WTC11 (cell line): ENCODE measurements at regions not wholly inside any gene's neighbourhood (a gene's known extent, or its start where the extent isn't known, plus 50 kb on each side); places are given as distances from the start of the nearest gene placed in this dataset.

Source experiments
- ATAC-seq: fragments of 200-7000 bp; cut with Tn5 transposase; 2 replicates; pipeline ENCODE4 v1.10.0; 2021; ENCODE audit warnings: mild to moderate bottlenecking, moderate library complexity
- CTCF ChIA-PET: fragments of 300-600 bp; sonication (Branson Sonifier 250); formaldehyde crosslinking; loops from one replicate; lab custom pipeline; 2021; ENCODE audit warnings: antibody characterized with exemption; lab: Charles Lee
- POLR2A ChIA-PET: fragments of 350-600 bp; sonication (Branson Sonifier 250); formaldehyde crosslinking; loops from one replicate; lab custom pipeline; 2021; ENCODE audit warnings: antibody characterized with exemption; lab: Charles Lee
- DNase-seq: peaks from one replicate; pipeline ENCODE4 v3.0.0; 2021; ENCODE audit warnings: low spot score
- H3K27ac Mint-ChIP-seq: 2 replicates; pipeline ENCODE4 v1.8.0; 2021; ENCODE audit warnings: mixed read lengths
- H3K27me3 Mint-ChIP-seq: 2 replicates; pipeline ENCODE4 v1.8.0; 2021; ENCODE audit warnings: low read depth, mild to moderate bottlenecking, moderate library complexity, mixed read lengths
- H3K36me3 Mint-ChIP-seq: 2 replicates; pipeline ENCODE4 v1.8.0; 2021; ENCODE audit warnings: mixed read lengths
- H3K4me1 Mint-ChIP-seq: 2 replicates; pipeline ENCODE4 v1.8.0; 2022; ENCODE audit warnings: mixed read lengths
- H3K4me3 Mint-ChIP-seq: 2 replicates; pipeline ENCODE4 v1.8.0; 2021; ENCODE audit warnings: mild to moderate bottlenecking, moderate library complexity, mixed read lengths
- H3K9me3 Mint-ChIP-seq: 2 replicates; pipeline ENCODE4 v1.8.0; 2021; ENCODE audit warnings: mixed read lengths
- ATF2 ChIP-seq: sonication (generic); formaldehyde crosslinking; IDR thresholded peaks from 2 replicates; pipeline ENCODE4 v1.8.1; 2022; ENCODE audit warnings: low read depth, missing genetic modification reagents, borderline replicate concordance
- ATF3 ChIP-seq: sonication (generic); formaldehyde crosslinking; conservative IDR thresholded peaks from 2 replicates; pipeline ENCODE4 v1.8.1; 2022; ENCODE audit warnings: mild to moderate bottlenecking, missing genetic modification reagents
- CTCF ChIP-seq: fragments of 200-600 bp; IDR thresholded peaks from 2 replicates; pipeline ENCODE4 v1.8.0; 2022; ENCODE audit warnings: antibody characterized with exemption
- E2F5 ChIP-seq: sonication (generic); formaldehyde crosslinking; IDR thresholded peaks from 2 replicates; pipeline ENCODE4 v1.8.1; 2022; ENCODE audit warnings: mild to moderate bottlenecking, moderate library complexity, missing genetic modification reagents
- ERG ChIP-seq: fragments of 250-450 bp; sonication (Bioruptor Pico); IDR thresholded peaks from 2 replicates; pipeline ENCODE4 v1.8.0; 2021; ENCODE audit warnings: mild to moderate bottlenecking
- FOXJ3 ChIP-seq: sonication (generic); formaldehyde crosslinking; IDR thresholded peaks from 2 replicates; pipeline ENCODE4 v1.9.0; 2021; ENCODE audit warnings: missing genetic modification reagents, mild to moderate bottlenecking, borderline replicate concordance
- FOXP1 ChIP-seq: sonication (generic); formaldehyde crosslinking; IDR thresholded peaks from 2 replicates; pipeline ENCODE4 v1.8.0; 2022; ENCODE audit warnings: missing genetic modification reagents, mild to moderate bottlenecking, moderate library complexity, borderline replicate concordance
- FOXP4 ChIP-seq: sonication (generic); formaldehyde crosslinking; IDR thresholded peaks from 2 replicates; pipeline ENCODE4 v1.8.0; 2022; ENCODE audit warnings: mild to moderate bottlenecking, missing genetic modification reagents
- GRHL2 ChIP-seq: fragments of 250-450 bp; sonication (Bioruptor Pico); IDR thresholded peaks from 2 replicates; pipeline ENCODE4 v1.8.0; 2022; ENCODE audit warnings: mild to moderate bottlenecking, moderate library complexity; ENCODE audit not compliant: insufficient replicate concordance, severe bottlenecking
- IRF1 ChIP-seq: sonication (generic); formaldehyde crosslinking; IDR thresholded peaks from 2 replicates; pipeline ENCODE4 v1.8.0; 2023; ENCODE audit warnings: missing genetic modification reagents
- JAZF1 ChIP-seq: fragments of 250-450 bp; sonication (Bioruptor Pico); IDR thresholded peaks from 2 replicates; pipeline ENCODE4 v1.9.0; 2021; ENCODE audit warnings: moderate library complexity, mild to moderate bottlenecking, inconsistent platforms
- RORB ChIP-seq: fragments of 250-450 bp; sonication (Bioruptor Pico); IDR thresholded peaks from 2 replicates; pipeline ENCODE4 v1.9.0; 2021; ENCODE audit warnings: mild to moderate bottlenecking
- TP53 ChIP-seq: sonication (generic); formaldehyde crosslinking; IDR thresholded peaks from 2 replicates; pipeline ENCODE4 v1.8.1; 2023; ENCODE audit warnings: mild to moderate bottlenecking, missing genetic modification reagents
- ZNF138 ChIP-seq: sonication (generic); formaldehyde crosslinking; conservative IDR thresholded peaks from 2 replicates; pipeline ENCODE4 v1.8.1; 2022; ENCODE audit warnings: mild to moderate bottlenecking, moderate library complexity, missing genetic modification reagents
- ZNF232 ChIP-seq: sonication (generic); formaldehyde crosslinking; IDR thresholded peaks from 2 replicates; pipeline ENCODE4 v1.8.0; 2022; ENCODE audit warnings: mild to moderate bottlenecking, missing genetic modification reagents
- ZNF532 ChIP-seq: fragments of 250-450 bp; sonication (Bioruptor Pico); IDR thresholded peaks from 2 replicates; pipeline ENCODE4 v1.9.0; 2021; ENCODE audit warnings: mild to moderate bottlenecking, borderline replicate concordance

- TF ChIP-seq ZNF232 (CRISPR knock-in tag), result no peak
- TF ChIP-seq, all 79 proteins: peak for 0
- Mint-ChIP-seq H3K27ac (no peak overlapping the region), H3K9me3 (peaks cover 20% of the 10 kb centered on the region; the same call in 1 of the 2 replicates), H3K27me3 (no peaks in the 10 kb centered on the region), H3K4me3 (no peak overlapping the region), H3K4me1 (no peaks in the 10 kb centered on the region), H3K36me3 (no peaks in the 10 kb centered on the region)
- ChIA-PET POLR2A (no interaction called here), CTCF (no interaction called here)
- DNase-seq, result no peak
- ATAC-seq, result no peak
Measured at GRCh38 chr4:58541926-58542325, 1431.7 kb upstream of the IGFBP7 start.

- ChIA-PET CTCF (no interaction called here), POLR2A (no interaction called here)
- Mint-ChIP-seq H3K4me3 (no peak overlapping the region), H3K9me3 (peaks cover 4% of the 10 kb centered on the region; the same call in 1 of the 2 replicates), H3K27me3 (no peaks in the 10 kb centered on the region), H3K36me3 (no peaks in the 10 kb centered on the region; the same call in 1 of the 2 replicates), H3K4me1 (peaks cover 5% of the 10 kb centered on the region; the same call in 1 of the 2 replicates), H3K27ac (no peak overlapping the region)
- no peak for TF ChIP-seq ZNF532 (CRISPR knock-in tag)
- no peak for TF ChIP-seq RORB (CRISPR knock-in tag)
- TF ChIP-seq FOXP4 (CRISPR knock-in tag), result no peak
- no peak for TF ChIP-seq CTCF
- no peak for TF ChIP-seq IRF1 (CRISPR knock-in tag)
- TF ChIP-seq FOXJ3 (CRISPR knock-in tag), result no peak
- TF ChIP-seq JAZF1 (CRISPR knock-in tag), result no peak
- TF ChIP-seq FOXP1 (CRISPR knock-in tag), result no peak
- no peak for TF ChIP-seq ATF2
- TF ChIP-seq E2F5 (CRISPR knock-in tag), result no peak
- no peak for TF ChIP-seq ERG (CRISPR knock-in tag)
- no peak for TF ChIP-seq ZNF138 (CRISPR knock-in tag)
- TF ChIP-seq GRHL2 (CRISPR knock-in tag), result no peak
- TF ChIP-seq TP53, result no peak
- TF ChIP-seq ATF3 (CRISPR knock-in tag), result no peak
- ATAC-seq, result no peak
- DNase-seq, result no peak
Measured at GRCh38 chr4:58522765-58523382, 1412.7 kb upstream of the IGFBP7 start.
